ENCODE measurements at regions not wholly inside any gene's neighbourhood (a gene's known extent, or its start where the extent isn't known, plus 50 kb on each side); places are given as distances from the start of the nearest gene placed in this dataset.

- no peak for TF ChIP-seq CTCF (IDR thresholded peaks at IDR 0.05)
- TF ChIP-seq EZH2 (IDR thresholded peaks at IDR 0.05; ENCODE audit: borderline replicate concordance, insufficient read depth, low read depth, low read length, poor library complexity, severe bottlenecking): no peak
These were observed 805.3 kb upstream of the SOX9 start for GRCh38 chr17:71315568-71315967.

Measured in B cell (primary cell).